ENCODE measurements at regions not wholly inside any gene's neighbourhood (a gene's known extent, or its start where the extent isn't known, plus 50 kb on each side); places are given as distances from the start of the nearest gene placed in this dataset.

- TF ChIP-seq CTCF (IDR thresholded peaks at IDR 0.05) (no peak), POLR2A (IDR thresholded peaks at IDR 0.05) (no peak)
These were observed 135.8 kb upstream of the AKIRIN2 start for GRCh38 chr6:87837876-87838275.

All from ovary (tissue), 3 donors.